Colon (tissue), 2 donors: ENCODE measurements at regions not wholly inside any gene's neighbourhood (a gene's known extent, or its start where the extent isn't known, plus 50 kb on each side); places are given as distances from the start of the nearest gene placed in this dataset.

Source experiments
- FAIRE-seq: peaks from 2 replicates; lab custom pipeline; 2012; peaks lifted over from hg19 to GRCh38; lab: Jason Lieb, UNC
- donor health status: control.
- donor health status: control.

- FAIRE-seq = no peak
Measured at GRCh38 chr5:89030798-89031197, 147.8 kb upstream of the MEF2C start.

GRCh38 chr5:89028595-89029285, 145.8 kb upstream of the MEF2C start:
- FAIRE-seq = no peak

DNA sequence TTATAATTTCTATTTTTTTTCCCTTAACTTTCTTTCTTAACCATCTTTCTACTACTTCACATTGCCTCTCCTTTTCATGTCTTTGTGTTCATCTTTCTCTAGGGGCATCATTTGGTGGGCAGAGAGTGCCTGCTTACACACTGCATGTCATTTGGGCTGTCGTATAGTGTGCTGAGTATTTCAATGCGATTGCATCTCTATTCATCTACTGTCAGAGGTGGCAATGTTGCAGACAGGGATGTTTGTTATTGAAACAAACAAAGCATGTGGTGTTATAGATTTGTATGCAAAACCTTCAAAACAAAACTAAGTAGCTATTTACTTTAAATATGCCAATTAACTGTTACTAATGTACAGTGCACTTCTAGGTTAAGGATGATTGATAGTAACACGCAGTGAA, 141.1 kb upstream of the MEF2C start:
- FAIRE-seq = no peak

DNA sequence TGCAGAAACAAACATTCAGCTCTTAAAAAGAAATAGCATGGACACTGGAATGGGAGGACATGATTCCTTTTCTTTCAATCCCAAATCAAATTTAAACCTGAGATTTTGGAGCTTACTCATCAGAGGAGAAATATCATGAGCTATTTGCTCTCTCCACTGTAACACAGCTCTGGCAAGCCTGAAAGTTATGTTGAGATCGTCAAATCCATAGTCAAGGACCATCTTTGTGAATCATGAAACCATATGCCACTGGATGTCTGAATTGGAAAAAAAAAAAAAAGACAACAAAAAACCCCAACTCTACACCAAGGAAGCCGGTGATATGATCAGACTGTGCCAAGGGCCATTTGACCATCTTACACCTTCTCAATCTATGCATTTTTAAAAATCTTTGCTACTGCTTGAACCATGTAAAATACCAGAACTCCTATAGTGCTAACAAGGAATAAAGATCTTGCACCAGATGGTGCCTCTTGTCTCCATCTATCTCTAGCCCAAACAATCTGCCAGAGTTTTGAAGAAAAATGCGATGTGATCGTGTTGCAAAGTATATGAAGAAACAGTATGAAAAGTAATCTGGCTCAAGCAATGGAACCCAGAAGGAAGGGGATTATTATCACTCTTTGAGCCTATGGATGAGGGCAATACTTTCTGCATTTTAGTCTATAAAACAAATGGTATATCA, 138.1 kb upstream of the MEF2C start:
- FAIRE-seq = no peak

- no peak for FAIRE-seq
Measured at GRCh38 chr5:89016741-89017303, 133.8 kb upstream of the MEF2C start.

GRCh38 chr5:89015409-89015808, 132.4 kb upstream of the MEF2C start:
- FAIRE-seq = no peak

GRCh38 chr5:89011778-89012711, 129.1 kb upstream of the MEF2C start:
- FAIRE-seq = no peak

DNA sequence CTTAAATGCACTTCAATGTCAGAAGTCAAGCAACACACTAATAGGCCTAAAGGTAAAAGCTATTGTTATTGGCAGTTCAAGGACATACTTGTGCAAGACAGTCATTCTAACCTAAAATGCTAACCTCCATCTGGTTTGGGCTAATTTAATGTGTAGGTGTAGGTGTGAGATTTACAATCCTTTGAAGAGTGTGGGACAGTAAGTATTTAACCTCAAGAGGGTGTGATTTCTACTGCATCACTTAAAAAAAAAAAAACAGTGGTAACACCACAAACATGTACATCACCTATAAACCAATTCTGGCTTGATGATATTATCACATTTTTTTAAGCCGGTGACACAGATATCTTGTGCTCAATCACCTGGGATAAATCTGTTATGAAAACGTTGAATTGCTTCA, 127.5 kb upstream of the MEF2C start:
- FAIRE-seq = no peak

GRCh38 chr5:89008291-89008690, 125.3 kb upstream of the MEF2C start:
- FAIRE-seq = no peak

GRCh38 chr5:89005990-89006389, 123.0 kb upstream of the MEF2C start:
- FAIRE-seq = no peak

DNA sequence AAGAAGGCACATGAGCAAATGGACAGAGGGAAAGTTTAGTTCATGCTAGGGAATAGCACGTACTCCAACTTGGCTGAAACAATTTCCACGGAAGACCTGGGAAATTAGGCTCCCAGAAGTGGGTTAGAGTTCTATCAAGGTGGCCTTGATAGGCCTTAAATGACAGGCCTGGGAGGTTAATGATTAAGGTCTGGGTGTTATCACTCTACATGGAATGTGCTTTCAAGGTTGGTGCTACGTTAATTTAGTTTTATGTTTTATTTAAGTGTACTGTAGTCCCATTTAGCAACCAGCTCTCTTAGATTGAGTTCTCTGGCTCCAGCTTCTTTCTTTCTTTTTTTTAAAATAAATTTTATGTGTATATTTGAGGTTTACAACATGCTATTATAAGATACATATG, 121.4 kb upstream of the MEF2C start:
- FAIRE-seq = no peak

- no peak for FAIRE-seq
Measured at GRCh38 chr5:89003563-89004036, 120.6 kb upstream of the MEF2C start.

DNA sequence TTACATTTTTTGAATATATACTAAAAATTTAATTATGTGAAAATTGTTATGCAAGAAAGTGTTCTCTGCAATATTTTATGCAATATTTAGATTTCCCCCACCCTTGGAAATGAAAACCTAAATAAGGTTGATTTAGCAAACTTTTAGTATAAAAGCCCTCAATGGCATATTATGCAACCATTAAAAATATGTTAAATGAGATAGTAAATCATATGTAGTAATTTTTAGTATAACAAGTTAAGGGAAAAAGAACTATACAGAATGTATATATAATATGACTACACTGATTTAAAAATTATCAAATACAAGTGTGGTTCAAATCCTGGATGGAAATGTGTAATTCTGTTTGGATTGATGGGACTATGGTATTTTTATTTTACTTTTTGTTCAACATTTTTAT, 116.9 kb upstream of the MEF2C start:
- no peak for FAIRE-seq

DNA sequence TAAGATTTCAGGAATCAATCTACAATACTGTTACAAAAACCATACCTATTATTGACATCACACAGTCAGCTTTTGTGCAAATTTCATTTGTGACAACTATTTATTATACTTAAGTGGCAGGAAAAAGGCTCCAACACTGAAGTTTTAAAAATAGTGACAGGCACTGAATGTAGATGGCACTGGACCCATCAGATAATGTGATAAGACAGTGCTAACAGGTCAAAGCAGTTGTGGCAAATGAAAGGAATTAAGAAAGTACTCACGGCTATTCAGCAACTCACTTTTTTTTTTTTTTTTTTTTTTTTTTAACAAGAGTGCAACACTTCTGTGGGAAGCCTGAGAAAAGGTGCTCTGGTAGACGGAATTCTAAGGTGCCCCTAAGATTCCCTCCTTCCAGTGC, 115.0 kb upstream of the MEF2C start:
- FAIRE-seq = no peak

GRCh38 chr5:88984040-88984439, 101.1 kb upstream of the MEF2C start:
- FAIRE-seq = no peak

- FAIRE-seq = no peak
Measured at GRCh38 chr5:88979726-88980125, 96.7 kb upstream of the MEF2C start.

DNA sequence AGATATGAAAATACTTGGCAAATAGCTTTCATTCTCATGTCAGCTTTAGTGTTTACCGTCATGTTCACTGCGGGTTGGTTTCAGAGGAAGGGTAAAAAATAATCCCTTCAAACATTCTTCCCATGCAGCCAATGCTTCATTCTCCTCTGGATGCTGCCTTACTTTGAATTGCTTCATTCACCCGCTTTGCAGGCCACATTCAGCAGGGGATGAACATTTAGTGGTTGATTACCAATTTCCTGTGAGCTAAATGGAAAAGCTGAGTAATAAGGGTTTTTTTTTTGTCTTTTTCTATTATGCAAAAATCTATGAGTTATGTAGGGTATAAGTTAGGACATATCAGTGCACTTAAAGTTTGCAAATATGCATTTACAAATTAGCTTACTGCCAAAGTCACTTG, 96.3 kb upstream of the MEF2C start:
- FAIRE-seq = no peak

GRCh38 chr5:88976914-88977313, 93.9 kb upstream of the MEF2C start:
- FAIRE-seq = no peak

DNA sequence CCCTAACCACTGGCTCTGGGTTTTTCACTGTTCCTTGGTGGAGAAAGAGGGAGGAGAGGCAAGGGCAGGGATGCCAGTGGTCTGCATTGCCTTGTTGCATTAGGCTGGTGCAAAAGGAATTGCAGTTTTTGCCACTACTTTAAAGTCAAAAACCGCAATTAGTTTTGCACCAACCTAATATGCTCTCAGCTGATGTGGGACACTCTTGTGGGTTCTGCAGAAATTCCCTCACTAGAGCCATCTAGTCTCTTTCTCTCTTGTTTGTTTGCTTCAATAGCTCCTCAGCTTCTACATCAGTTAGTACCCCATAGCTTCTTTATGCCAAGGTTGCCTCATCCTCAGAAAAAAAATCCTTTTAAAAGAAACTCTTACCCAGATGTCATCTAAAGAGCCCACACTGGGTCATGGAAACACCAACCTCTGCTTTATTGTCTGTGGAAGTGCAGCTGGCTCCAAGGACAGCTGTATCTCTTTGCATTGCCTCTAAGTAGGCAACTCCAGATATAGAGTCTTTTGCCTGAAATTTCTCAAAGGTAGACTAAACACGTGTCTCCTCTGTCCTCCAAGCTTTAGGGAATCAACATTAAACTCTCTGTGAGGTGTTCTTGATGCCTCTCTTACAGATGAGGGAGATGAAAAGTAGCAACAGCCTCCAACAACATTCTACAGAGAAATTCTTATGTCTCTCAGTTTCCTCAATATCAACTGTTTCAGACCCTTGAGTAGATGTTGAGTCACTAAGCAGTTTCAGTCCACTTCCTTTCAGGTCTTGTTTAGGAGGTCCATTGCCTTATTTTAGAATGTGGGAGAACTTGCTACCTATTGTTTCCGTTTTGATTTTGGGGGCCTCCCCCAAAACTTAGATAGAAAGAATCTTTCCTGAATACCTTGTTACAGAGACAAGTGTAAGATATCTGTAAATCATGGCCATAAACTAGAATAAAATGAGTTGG, 84.9 kb upstream of the MEF2C start:
- no peak for FAIRE-seq

DNA sequence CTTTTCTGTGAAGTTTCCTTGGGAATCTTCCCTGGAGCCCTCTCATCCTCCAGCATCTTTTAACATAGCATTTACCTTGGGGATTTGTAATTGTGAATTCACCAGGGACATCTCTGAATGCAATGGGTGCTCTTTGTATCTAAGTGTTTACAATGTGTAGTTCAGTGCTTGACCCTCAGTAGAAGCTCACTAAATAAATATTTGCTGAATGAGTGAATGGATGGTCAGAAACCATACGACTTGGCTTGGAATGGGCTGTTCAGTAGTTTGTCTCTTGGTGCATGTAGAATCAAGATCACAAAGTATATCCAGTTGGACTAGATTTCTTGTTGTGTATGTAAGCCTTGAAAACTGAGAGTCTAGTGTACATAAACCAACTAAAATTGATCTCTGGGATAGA, 81.8 kb upstream of the MEF2C start:
- no peak for FAIRE-seq

DNA sequence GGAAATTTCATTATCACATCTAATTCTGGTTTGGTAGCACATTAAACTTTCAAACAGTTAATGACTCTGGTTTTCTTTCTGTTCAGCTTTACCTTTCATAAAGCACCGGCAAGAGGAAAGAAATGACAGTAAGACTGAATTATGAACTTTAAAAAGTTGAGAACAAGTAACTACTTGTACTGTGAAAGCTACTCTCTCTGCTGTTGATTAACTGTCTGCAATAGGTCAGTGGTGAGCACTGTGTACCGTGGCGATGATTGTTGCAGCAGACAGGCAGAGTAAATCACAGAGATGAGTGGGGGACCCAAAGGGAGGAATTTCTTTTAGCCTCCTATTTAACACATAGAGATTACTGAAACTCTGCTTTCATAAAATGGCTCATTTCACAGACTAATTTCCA, 74.0 kb upstream of the MEF2C start:
- FAIRE-seq = no peak
